ENCODE measurements at regions not wholly inside any gene's neighbourhood (a gene's known extent, or its start where the extent isn't known, plus 50 kb on each side); places are given as distances from the start of the nearest gene placed in this dataset.

DNA sequence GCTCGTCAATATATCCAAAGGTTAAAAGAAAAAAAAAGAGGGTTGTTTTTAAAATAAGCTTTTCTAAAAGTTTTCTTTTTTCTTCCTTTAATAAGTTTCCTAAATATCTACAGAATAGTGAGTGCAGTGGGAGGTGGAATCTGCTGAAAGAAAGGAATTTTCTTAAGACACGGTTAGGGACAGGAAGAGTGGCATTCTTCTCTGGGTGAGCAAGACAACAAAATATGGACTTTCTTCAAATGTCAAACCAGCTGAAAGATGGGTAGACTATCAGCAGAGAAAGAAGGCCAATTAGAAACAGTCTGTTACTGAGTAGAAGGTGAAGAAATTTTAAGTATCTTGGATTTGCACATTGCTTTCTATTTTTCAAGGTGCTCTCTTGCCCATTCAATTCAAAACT is 222.7 kb upstream of the PIK3C3 start:
- no peak overlapping the region for H3K4me3 ChIP-seq
- no peaks in the 10 kb centered on the region for H3K9me3 ChIP-seq
- no peak for DNase-seq
- no peaks in the 10 kb centered on the region for H3K27me3 ChIP-seq
- no peak overlapping the region for H3K27ac ChIP-seq
- WGBS, 2 donors, result 62 to 86% methylated on average over 2 of the region's 2 CpGs
- TF ChIP-seq POLR2AphosphoS5 (IDR thresholded peaks at IDR 0.05) (no peak), EP300 (IDR thresholded peaks at IDR 0.05) (no peak), POLR2A (IDR thresholded peaks at IDR 0.05) (no peak)
- TF ChIP-seq, protein P1, sequence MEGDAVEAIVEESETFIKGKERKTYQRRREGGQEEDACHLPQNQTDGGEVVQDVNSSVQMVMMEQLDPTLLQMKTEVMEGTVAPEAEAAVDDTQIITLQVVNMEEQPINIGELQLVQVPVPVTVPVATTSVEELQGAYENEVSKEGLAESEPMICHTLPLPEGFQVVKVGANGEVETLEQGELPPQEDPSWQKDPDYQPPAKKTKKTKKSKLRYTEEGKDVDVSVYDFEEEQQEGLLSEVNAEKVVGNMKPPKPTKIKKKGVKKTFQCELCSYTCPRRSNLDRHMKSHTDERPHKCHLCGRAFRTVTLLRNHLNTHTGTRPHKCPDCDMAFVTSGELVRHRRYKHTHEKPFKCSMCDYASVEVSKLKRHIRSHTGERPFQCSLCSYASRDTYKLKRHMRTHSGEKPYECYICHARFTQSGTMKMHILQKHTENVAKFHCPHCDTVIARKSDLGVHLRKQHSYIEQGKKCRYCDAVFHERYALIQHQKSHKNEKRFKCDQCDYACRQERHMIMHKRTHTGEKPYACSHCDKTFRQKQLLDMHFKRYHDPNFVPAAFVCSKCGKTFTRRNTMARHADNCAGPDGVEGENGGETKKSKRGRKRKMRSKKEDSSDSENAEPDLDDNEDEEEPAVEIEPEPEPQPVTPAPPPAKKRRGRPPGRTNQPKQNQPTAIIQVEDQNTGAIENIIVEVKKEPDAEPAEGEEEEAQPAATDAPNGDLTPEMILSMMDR (IDR thresholded peaks at IDR 0.05), result no peak
- H3K36me3 ChIP-seq, result no peaks in the 10 kb centered on the region
- H3K4me1 ChIP-seq, result no peaks in the 10 kb centered on the region
- intact Hi-C loops (cut with DNase I), result no loop called here

GRCh38 chr18:41731884-41732283 is 223.2 kb upstream of the PIK3C3 start:
- Histone ChIP-seq H3K36me3 (no peaks in the 10 kb centered on the region), H3K9me3 (no peaks in the 10 kb centered on the region), H3K4me3 (no peak overlapping the region), H3K27me3 (no peaks in the 10 kb centered on the region), H3K27ac (no peak overlapping the region), H3K4me1 (no peaks in the 10 kb centered on the region)
- intact Hi-C loops (cut with DNase I), result no loop called here
- TF ChIP-seq EP300 (IDR thresholded peaks at IDR 0.05) (no peak), POLR2AphosphoS5 (IDR thresholded peaks at IDR 0.05) (no peak), POLR2A (IDR thresholded peaks at IDR 0.05) (no peak)
- TF ChIP-seq, protein P1 (IDR thresholded peaks at IDR 0.05), result no peak
- no peak for DNase-seq
- 14 to 59% methylated on average over 1 of the region's 1 CpG for WGBS, 2 donors

GRCh38 chr18:41724195-41724594 is 230.8 kb upstream of the PIK3C3 start:
- intact Hi-C loops (cut with DNase I), result no loop called here
- 86 to 90% methylated on average over 6 of the region's 6 CpGs for WGBS, 2 donors

GRCh38 chr18:41721103-41721790 is 233.8 kb upstream of the PIK3C3 start:
- H3K4me3 ChIP-seq, result no peak overlapping the region
- no peaks in the 10 kb centered on the region for H3K36me3 ChIP-seq
- H3K4me1 ChIP-seq, result no peaks in the 10 kb centered on the region
- intact Hi-C loops (cut with DNase I), result no loop called here
- TF ChIP-seq, protein P1 (IDR thresholded peaks at IDR 0.05), result no peak
- TF ChIP-seq POLR2AphosphoS5 (IDR thresholded peaks at IDR 0.05) (no peak), EP300 (IDR thresholded peaks at IDR 0.05) (no peak), POLR2A (IDR thresholded peaks at IDR 0.05) (no peak)
- DNase-seq, result no peak
- H3K27ac ChIP-seq, result no peak overlapping the region
- H3K9me3 ChIP-seq, result no peaks in the 10 kb centered on the region
- H3K27me3 ChIP-seq, result no peaks in the 10 kb centered on the region
- WGBS, 2 donors, result 61 to 67% methylated on average over 5 of the region's 5 CpGs

More at GRCh38 chr18:41724195-41724594, 230.8 kb upstream of the PIK3C3 start:
- Histone ChIP-seq H3K27ac (no peak overlapping the region), H3K9me3 (no peaks in the 10 kb centered on the region), H3K4me1 (no peaks in the 10 kb centered on the region), H3K4me3 (no peak overlapping the region), H3K36me3 (no peaks in the 10 kb centered on the region), H3K27me3 (no peaks in the 10 kb centered on the region)
- DNase-seq, result no peak
- TF ChIP-seq EP300 (IDR thresholded peaks at IDR 0.05), result no peak
- TF ChIP-seq POLR2AphosphoS5 (IDR thresholded peaks at IDR 0.05), result no peak
- no peak for TF ChIP-seq POLR2A (IDR thresholded peaks at IDR 0.05)
- TF ChIP-seq, protein P1 (IDR thresholded peaks at IDR 0.05), result no peak

DNA sequence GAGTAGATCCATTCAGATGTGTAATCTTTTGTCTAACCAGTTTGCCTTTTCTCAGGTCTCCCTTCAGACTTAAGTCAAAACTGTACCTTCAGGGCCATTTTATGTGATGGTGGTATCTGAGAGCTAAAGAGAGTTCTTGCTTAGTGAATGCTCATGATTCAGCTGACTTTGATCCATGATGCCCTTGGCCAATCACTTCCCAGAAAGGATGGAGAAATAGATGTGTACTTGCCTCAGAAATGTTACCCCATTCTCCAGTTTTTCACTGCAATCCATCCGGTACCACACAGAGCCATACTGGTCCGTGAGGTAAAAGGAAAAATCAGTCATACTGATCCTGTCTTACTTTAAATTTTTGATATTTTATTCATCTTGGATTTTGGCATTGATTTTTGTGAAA is 234.8 kb upstream of the PIK3C3 start:
- no peak for DNase-seq
- intact Hi-C loops (cut with DNase I), result no loop called here
- WGBS, 2 donors, result 90 to 97% methylated on average over 2 of the region's 2 CpGs
- no peaks in the 10 kb centered on the region for H3K27me3 ChIP-seq
- no peak overlapping the region for H3K27ac ChIP-seq
- no peaks in the 10 kb centered on the region for H3K9me3 ChIP-seq
- H3K4me1 ChIP-seq, result no peaks in the 10 kb centered on the region
- no peaks in the 10 kb centered on the region for H3K36me3 ChIP-seq
- TF ChIP-seq POLR2AphosphoS5 (IDR thresholded peaks at IDR 0.05), result no peak
- TF ChIP-seq EP300 (IDR thresholded peaks at IDR 0.05), result no peak
- TF ChIP-seq POLR2A (IDR thresholded peaks at IDR 0.05), result no peak
- TF ChIP-seq, protein P1 (IDR thresholded peaks at IDR 0.05), result no peak
- H3K4me3 ChIP-seq, result no peak overlapping the region

Data from sigmoid colon (tissue), 6 donors.